ENCODE measurements at regions not wholly inside any gene's neighbourhood (a gene's known extent, or its start where the extent isn't known, plus 50 kb on each side); places are given as distances from the start of the nearest gene placed in this dataset.

GRCh38 chr7:21134631-21135030 is 293.3 kb upstream of the SP4 start:
- TF ChIP-seq, protein P1, sequence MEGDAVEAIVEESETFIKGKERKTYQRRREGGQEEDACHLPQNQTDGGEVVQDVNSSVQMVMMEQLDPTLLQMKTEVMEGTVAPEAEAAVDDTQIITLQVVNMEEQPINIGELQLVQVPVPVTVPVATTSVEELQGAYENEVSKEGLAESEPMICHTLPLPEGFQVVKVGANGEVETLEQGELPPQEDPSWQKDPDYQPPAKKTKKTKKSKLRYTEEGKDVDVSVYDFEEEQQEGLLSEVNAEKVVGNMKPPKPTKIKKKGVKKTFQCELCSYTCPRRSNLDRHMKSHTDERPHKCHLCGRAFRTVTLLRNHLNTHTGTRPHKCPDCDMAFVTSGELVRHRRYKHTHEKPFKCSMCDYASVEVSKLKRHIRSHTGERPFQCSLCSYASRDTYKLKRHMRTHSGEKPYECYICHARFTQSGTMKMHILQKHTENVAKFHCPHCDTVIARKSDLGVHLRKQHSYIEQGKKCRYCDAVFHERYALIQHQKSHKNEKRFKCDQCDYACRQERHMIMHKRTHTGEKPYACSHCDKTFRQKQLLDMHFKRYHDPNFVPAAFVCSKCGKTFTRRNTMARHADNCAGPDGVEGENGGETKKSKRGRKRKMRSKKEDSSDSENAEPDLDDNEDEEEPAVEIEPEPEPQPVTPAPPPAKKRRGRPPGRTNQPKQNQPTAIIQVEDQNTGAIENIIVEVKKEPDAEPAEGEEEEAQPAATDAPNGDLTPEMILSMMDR (IDR thresholded peaks at IDR 0.05), result no peak
- TF ChIP-seq EZH2 (IDR thresholded peaks at IDR 0.05), result no peak
- TF ChIP-seq EZH2phosphoT487 (IDR thresholded peaks at IDR 0.05), result no peak

Data from neural progenitor cell (in vitro differentiated cells).